Motor neuron (in vitro differentiated cells): ENCODE measurements at regions not wholly inside any gene's neighbourhood (a gene's known extent, or its start where the extent isn't known, plus 50 kb on each side); places are given as distances from the start of the nearest gene placed in this dataset.
A peak's percentile ranks its signal among the peaks of the same experiment; 100 is the strongest.

Source experiments
- ATAC-seq, 8 experiments: fragments of 200-7000 bp; cut with Tn5 transposase; replicated peaks in 6 of 8; 2 replicates each; pipeline ENCODE4 v1.8.0; 2021; ENCODE audit warnings: mild to moderate bottlenecking in 8 of 8, moderate library complexity in 8 of 8
- H3K27ac ChIP-seq, 2 donors: fragments of 250-450 bp; sonication (Bioruptor Pico); 2 replicates each; pipeline ENCODE4 v1.9.0; 2021; ENCODE audit warnings: antibody characterized with exemption in 2 of 2, mild to moderate bottlenecking in 2 of 2, moderate library complexity in 1 of 2
- H3K4me1 ChIP-seq, 2 donors: fragments of 250-450 bp; sonication (Bioruptor Pico); replicated peaks in 1 of 2; 2 replicates each; pipeline ENCODE4 v1.6.1; 2021; ENCODE audit warnings: antibody characterized with exemption in 2 of 2, mild to moderate bottlenecking in 2 of 2, moderate library complexity in 1 of 2
- H3K4me3 ChIP-seq, 5 donors: fragments of 250-450 bp; sonication (Bioruptor Pico); 2 replicates each; pipeline ENCODE4 v1.9.0; 2021; ENCODE audit warnings: antibody characterized with exemption in 5 of 5, mild to moderate bottlenecking in 5 of 5, moderate library complexity in 4 of 5
- WGBS, 10 experiments: fragments of 450-650 bp; shearing (Covaris generic); methylation state at CpG; one replicate each; pipeline ENCODE4 v1.0.0; 2022; 5-methylcytosine and 5-hydroxymethylcytosine counted together
- in situ Hi-C, 9 experiments: fragments of 400-800 bp; cut with MboI; loops; one replicate each; pipeline ENCODE4 v1.15.0; 2021; ENCODE audit warnings: low sequenced_read_pairs in 9 of 9, low pct_unique_long_range_greater_than_20kb in 2 of 9; ENCODE audit not compliant: unreplicated experiment in 9 of 9

DNA sequence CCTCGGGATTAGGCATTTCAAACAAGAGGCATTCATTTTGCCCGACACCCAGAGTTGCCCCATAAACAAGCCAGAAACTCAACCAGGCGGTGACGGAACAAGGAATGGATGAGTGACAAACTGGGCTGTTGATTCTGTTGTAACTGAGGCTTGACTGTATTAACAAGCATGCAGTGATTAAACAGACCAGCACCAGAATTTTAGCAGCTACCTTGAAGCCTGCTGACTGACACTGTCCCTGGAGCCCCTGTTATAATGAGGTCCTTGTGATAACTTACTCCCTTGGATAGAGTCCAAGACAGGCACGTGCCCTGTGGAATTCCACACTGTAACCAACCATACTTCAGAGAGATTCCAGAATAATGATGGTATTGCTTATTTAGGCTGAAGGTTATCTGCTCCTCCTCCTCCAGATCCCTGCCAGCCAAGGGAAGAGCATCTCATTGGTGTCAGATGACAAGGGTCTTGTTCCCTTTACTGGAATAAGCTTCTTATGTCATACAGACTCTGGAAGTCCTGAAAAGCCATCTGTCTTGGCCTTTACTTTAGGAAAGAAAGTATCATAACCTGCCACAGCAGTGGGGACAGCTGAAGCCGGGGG, 97.1 kb upstream of the RMDN2 start:
- 27 to 88% (median 50%) methylated on average over 1 to 4 of the region's 6 CpGs; no CpG with 5 or more reads in 2 of the 10 experiments for WGBS, 10 experiments
- ATAC-seq: peak in 3 of 8 experiments; percentile 10 to 49 (median 22)
- H3K27ac ChIP-seq: no peak overlapping the region
- H3K4me1 ChIP-seq: no peaks in the 10 kb centered on the region
- in situ Hi-C loops: loop anchor here in 1 of 9 experiments (25.0 kb wide), 1 partner anchor 416 kb away; no protein-coding TSS in a partner anchor
- no peak overlapping the region for H3K4me3 ChIP-seq

GRCh38 chr2:37829202-37829601, 95.9 kb upstream of the RMDN2 start:
- WGBS, 10 experiments: 17 to 71% (median 50%) methylated on average over 1 to 2 of the region's 3 CpGs; no CpG with 5 or more reads in 4 of the 10 experiments
- no peaks in the 10 kb centered on the region for H3K4me1 ChIP-seq
- peak in 3 of 8 experiments; percentile 22 to 50 (median 26) for ATAC-seq
- no peak overlapping the region for H3K4me3 ChIP-seq
- in situ Hi-C loops: loop anchor here in 1 of 9 experiments (25.0 kb wide), 1 partner anchor 417 kb away; no protein-coding TSS in a partner anchor
- H3K27ac ChIP-seq: no peak overlapping the region

GRCh38 chr2:37829616-37830395, 95.3 kb upstream of the RMDN2 start:
- peak in 1 of 8 experiments; percentile 47 for ATAC-seq
- Histone ChIP-seq H3K4me3 (no peak overlapping the region), H3K4me1 (no peaks in the 10 kb centered on the region), H3K27ac (no peak overlapping the region)
- in situ Hi-C loops: loop anchor here in 1 of 9 experiments (25.0 kb wide), 1 partner anchor 418 kb away; no protein-coding TSS in a partner anchor
- WGBS, 10 experiments: 33 to 71% (median 58%) methylated on average over 1 to 4 of the region's 6 CpGs; no CpG with 5 or more reads in 3 of the 10 experiments

- in situ Hi-C loops: loop anchor here in 1 of 9 experiments (25.0 kb wide), 1 partner anchor 418 kb away; no protein-coding TSS in a partner anchor
- Histone ChIP-seq H3K4me1 (no peaks in the 10 kb centered on the region), H3K4me3 (no peak overlapping the region), H3K27ac (no peak overlapping the region)
- ATAC-seq: no peak
- WGBS, 10 experiments: 51 to 100% (median 85%) methylated on average over 1 to 2 of the region's 2 CpGs; no CpG with 5 or more reads in 2 of the 10 experiments
Observed at GRCh38 chr2:37830636-37831035, 94.5 kb upstream of the RMDN2 start.

GRCh38 chr2:37831081-37831780, 93.9 kb upstream of the RMDN2 start:
- H3K4me3 ChIP-seq: no peak overlapping the region
- no peaks in the 10 kb centered on the region for H3K4me1 ChIP-seq
- in situ Hi-C loops: loop anchor here in 1 of 9 experiments (25.0 kb wide), 1 partner anchor 419 kb away; no protein-coding TSS in a partner anchor
- WGBS, 10 experiments: 62 to 100% (median 71%) methylated on average over 1 to 3 of the region's 5 CpGs; no CpG with 5 or more reads in 2 of the 10 experiments
- no peak for ATAC-seq
- no peak overlapping the region for H3K27ac ChIP-seq

GRCh38 chr2:37832590-37833197, 92.4 kb upstream of the RMDN2 start:
- Histone ChIP-seq H3K4me1 (peaks cover 3 to 7% of the 10 kb centered on the region in 2 donors), H3K4me3 (no peak overlapping the region), H3K27ac (no peak overlapping the region)
- in situ Hi-C loops: loop anchor here in 1 of 9 experiments (25.0 kb wide), 1 partner anchor 420 kb away; no protein-coding TSS in a partner anchor
- ATAC-seq: peak; percentile 83 to 96 (median 88)
- WGBS, 10 experiments: 0 to 67% (median 44%) methylated on average over 1 to 3 of the region's 3 CpGs; no CpG with 5 or more reads in 2 of the 10 experiments

DNA sequence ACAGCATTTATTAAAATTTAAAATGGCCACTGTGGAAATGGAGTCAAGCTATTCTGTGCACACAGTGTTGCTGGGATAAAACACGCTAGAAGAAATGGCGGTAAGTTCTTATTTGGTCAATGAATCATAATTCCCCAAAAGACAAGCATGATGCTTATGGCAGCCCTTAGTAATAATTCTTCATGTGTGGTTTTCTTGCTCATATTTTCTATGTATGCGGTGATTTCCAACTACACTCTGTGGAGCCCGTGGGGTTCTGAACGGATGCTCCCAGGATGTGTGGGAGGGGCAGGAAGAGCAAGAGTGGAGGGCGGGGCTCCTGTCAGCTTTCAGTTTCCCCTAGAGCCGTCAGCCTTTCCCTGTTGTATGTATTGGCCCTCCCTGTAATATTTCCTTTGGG, 91.7 kb upstream of the RMDN2 start:
- Histone ChIP-seq H3K4me1 (peaks cover 8 to 12% of the 10 kb centered on the region in 2 donors), H3K4me3 (no peak overlapping the region), H3K27ac (no peak overlapping the region)
- in situ Hi-C loops: loop anchor here in 1 of 9 experiments (25.0 kb wide), 1 partner anchor 421 kb away; no protein-coding TSS in a partner anchor
- peak in 2 of 8 experiments; percentile 43 to 66 for ATAC-seq
- WGBS, 10 experiments: 55 to 100% (median 80%) methylated on average over 1 to 4 of the region's 7 CpGs; no CpG with 5 or more reads in 1 of the 10 experiments

- in situ Hi-C loops: loop anchor here in 1 of 9 experiments (25.0 kb wide), 1 partner anchor 424 kb away; no protein-coding TSS in a partner anchor
- no peak for ATAC-seq
- 80 to 100% (median 100%) methylated on average over 1 to 3 of the region's 3 CpGs; no CpG with 5 or more reads in 2 of the 10 experiments for WGBS, 10 experiments
Observed at GRCh38 chr2:37836270-37836669, 88.8 kb upstream of the RMDN2 start.

GRCh38 chr2:37836711-37837110, 88.4 kb upstream of the RMDN2 start:
- Histone ChIP-seq H3K4me3 (no peak overlapping the region), H3K4me1 (peaks cover 12 to 13% of the 10 kb centered on the region in 2 donors), H3K27ac (no peak overlapping the region)
- in situ Hi-C loops: loop anchor here in 1 of 9 experiments (25.0 kb wide), 1 partner anchor 424 kb away; no protein-coding TSS in a partner anchor
- no peak for ATAC-seq
- 80 to 100% (median 100%) methylated on average over 1 to 5 of the region's 6 CpGs; no CpG with 5 or more reads in 1 of the 10 experiments for WGBS, 10 experiments

More at GRCh38 chr2:37836270-37836669, 88.8 kb upstream of the RMDN2 start:
- H3K4me3 ChIP-seq: no peak overlapping the region
- peaks cover 12 to 13% of the 10 kb centered on the region in 2 donors for H3K4me1 ChIP-seq
- no peak overlapping the region for H3K27ac ChIP-seq

GRCh38 chr2:37837628-37838328, 87.3 kb upstream of the RMDN2 start:
- WGBS, 10 experiments: 44 to 92% (median 67%) methylated on average over 1 to 5 of the region's 6 CpGs; no CpG with 5 or more reads in 5 of the 10 experiments
- H3K27ac ChIP-seq: no peak overlapping the region
- H3K4me1 ChIP-seq: peaks cover 12 to 13% of the 10 kb centered on the region in 2 donors
- no peak overlapping the region for H3K4me3 ChIP-seq
- in situ Hi-C loops: loop anchor here in 1 of 9 experiments (25.0 kb wide), 1 partner anchor 425 kb away; no protein-coding TSS in a partner anchor
- peak in 6 of 8 experiments; percentile 61 to 98 (median 98) for ATAC-seq

GRCh38 chr2:37838541-37839167, 86.4 kb upstream of the RMDN2 start:
- in situ Hi-C loops: loop anchor here in 1 of 9 experiments (25.0 kb wide), 1 partner anchor 426 kb away; no protein-coding TSS in a partner anchor
- Histone ChIP-seq H3K27ac (no peak overlapping the region), H3K4me3 (no peak overlapping the region), H3K4me1 (peaks cover 12 to 13% of the 10 kb centered on the region in 2 donors)
- 74 to 100% (median 100%) methylated on average over 1 to 6 of the region's 7 CpGs; no CpG with 5 or more reads in 1 of the 10 experiments for WGBS, 10 experiments
- no peak for ATAC-seq
